ENCODE measurements at regions not wholly inside any gene's neighbourhood (a gene's known extent, or its start where the extent isn't known, plus 50 kb on each side); places are given as distances from the start of the nearest gene placed in this dataset.

DNA sequence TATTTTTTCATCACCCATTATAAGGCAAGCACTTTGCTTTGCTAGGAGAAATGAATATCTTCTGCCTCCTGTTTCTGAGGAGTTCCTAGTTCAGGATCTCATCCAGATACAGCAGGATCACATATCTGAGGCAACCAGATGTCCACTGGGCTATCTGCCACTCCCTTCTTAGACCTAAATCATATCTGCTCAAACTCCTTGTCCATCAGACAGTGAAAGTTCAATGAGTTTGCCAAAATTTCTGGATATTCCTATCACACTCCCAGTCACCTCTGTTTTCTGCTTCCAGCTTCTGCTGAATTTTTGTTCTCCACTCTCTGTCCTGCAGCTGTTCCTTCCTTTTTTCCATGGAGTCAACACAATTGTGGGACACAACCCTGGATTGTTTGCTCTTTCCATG is 54.2 kb upstream of the BASP1 start:
- no peak for TF ChIP-seq CTCF (IDR thresholded peaks at IDR 0.05 in 2 of 3, conservative IDR thresholded peaks at IDR 0.05 in 1 of 3; ENCODE audit: borderline replicate concordance in 1 of 3, insufficient read depth in 1 of 3, low read depth in 2 of 3, low read length in 2 of 3)
- TF ChIP-seq POLR2A (IDR thresholded peaks at IDR 0.05; ENCODE audit: borderline replicate concordance, extremely low read depth, insufficient read depth, insufficient read length): no peak
- TF ChIP-seq, protein P1, sequence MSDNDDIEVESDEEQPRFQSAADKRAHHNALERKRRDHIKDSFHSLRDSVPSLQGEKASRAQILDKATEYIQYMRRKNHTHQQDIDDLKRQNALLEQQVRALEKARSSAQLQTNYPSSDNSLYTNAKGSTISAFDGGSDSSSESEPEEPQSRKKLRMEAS (IDR thresholded peaks at IDR 0.05): no peak
- TF ChIP-seq RAD21 (IDR thresholded peaks at IDR 0.05; ENCODE audit: low read depth): no peak
- TF ChIP-seq POLR2AphosphoS5 (IDR thresholded peaks at IDR 0.05; ENCODE audit: low read depth, low read length): no peak
- TF ChIP-seq YY1 (IDR thresholded peaks at IDR 0.05; ENCODE audit: extremely low read depth, insufficient replicate concordance, low read depth, low read length): no peak
- TF ChIP-seq SRF (IDR thresholded peaks at IDR 0.05; ENCODE audit: low read depth): no peak
- TF ChIP-seq SIN3A (IDR thresholded peaks at IDR 0.05; ENCODE audit: low read depth): no peak
